Stimulated activated effector memory CD8-positive, alpha-beta T cell treated with anti-CD3 and anti-CD28 coated beads, Interleukin-12 subunit alpha, Interleukin-12 subunit beta, amount 100 ng/mL, for 72 hours (primary cell): ENCODE measurements at regions not wholly inside any gene's neighbourhood (a gene's known extent, or its start where the extent isn't known, plus 50 kb on each side); places are given as distances from the start of the nearest gene placed in this dataset.
"Not testable (repeated sequence)": the region's sequence is repeated elsewhere in the genome, so short reads cannot be mapped to it uniquely, and the experiment has no call there.

Source experiments
- ATAC-seq: fragments of 150-1000 bp; cut with Tn5 transposase; 2 replicates; pipeline ENCODE4 v1.10.0; 2021
- DNase-seq, 2 donors: peaks; one replicate each; pipeline ENCODE4 v3.0.0; 2021 to 2022; ENCODE audit warnings: low spot score in 2 of 2
- H3K27ac Mint-ChIP-seq: one replicate; pipeline ENCODE4 v1.8.0; 2022; ENCODE audit warnings: mild to moderate bottlenecking, mixed read lengths
- H3K36me3 Mint-ChIP-seq: one replicate; pipeline ENCODE4 v1.8.0; 2022; ENCODE audit warnings: mild to moderate bottlenecking, mixed read lengths
- H3K4me1 Mint-ChIP-seq: one replicate; pipeline ENCODE4 v1.8.0; 2022; ENCODE audit warnings: mixed read lengths
- H3K4me3 Mint-ChIP-seq: one replicate; pipeline ENCODE4 v1.8.0; 2022; ENCODE audit warnings: mild to moderate bottlenecking, mixed read lengths
- H3K9me3 Mint-ChIP-seq: one replicate; pipeline ENCODE4 v1.8.0; 2022; ENCODE audit warnings: mixed read lengths

GRCh38 chr20:55437798-55438415 lies 567.4 kb downstream of the CBLN4 start:
- no peaks in the 10 kb centered on the region for H3K36me3 Mint-ChIP-seq

GRCh38 chr20:55424968-55425367 lies 580.4 kb downstream of the CBLN4 start:
- Mint-ChIP-seq H3K4me3 (no peak overlapping the region), H3K4me1 (no peaks in the 10 kb centered on the region), H3K36me3 (no peaks in the 10 kb centered on the region), H3K9me3 (peaks cover 8% of the 10 kb centered on the region), H3K27ac (no peak overlapping the region)
- ATAC-seq, result no peak
- DNase-seq, result no peak

More at GRCh38 chr20:55437798-55438415, 567.4 kb downstream of the CBLN4 start:
- no peak for DNase-seq
- Mint-ChIP-seq H3K4me1 (no peaks in the 10 kb centered on the region), H3K9me3 (peaks cover 7% of the 10 kb centered on the region), H3K4me3 (no peak overlapping the region), H3K27ac (no peak overlapping the region)
- ATAC-seq, result no peak

- no peak for ATAC-seq
- Mint-ChIP-seq H3K9me3 (peaks cover 13% of the 10 kb centered on the region), H3K4me1 (no peaks in the 10 kb centered on the region), H3K4me3 (no peak overlapping the region), H3K27ac (no peak overlapping the region), H3K36me3 (no peaks in the 10 kb centered on the region)
- no peak for DNase-seq
Observed at GRCh38 chr20:55424476-55424875, 580.8 kb downstream of the CBLN4 start.

GRCh38 chr20:55417836-55418235 lies 587.5 kb downstream of the CBLN4 start:
- Mint-ChIP-seq H3K27ac (no peak overlapping the region), H3K9me3 (peaks cover 11% of the 10 kb centered on the region), H3K4me1 (no peaks in the 10 kb centered on the region), H3K4me3 (no peak overlapping the region), H3K36me3 (no peaks in the 10 kb centered on the region)
- DNase-seq, result no peak
- no peak for ATAC-seq

- H3K4me1 Mint-ChIP-seq, result no peaks in the 10 kb centered on the region
- no peak overlapping the region for H3K27ac Mint-ChIP-seq
- peaks cover 11% of the 10 kb centered on the region for H3K9me3 Mint-ChIP-seq
- DNase-seq (no peak), ATAC-seq (no peak)
- no peak overlapping the region for H3K4me3 Mint-ChIP-seq
- no peaks in the 10 kb centered on the region for H3K36me3 Mint-ChIP-seq
Observed at GRCh38 chr20:55415567-55416142, 589.7 kb downstream of the CBLN4 start.

- not testable (repeated sequence) for DNase-seq, H3K4me3 Mint-ChIP-seq, H3K27ac Mint-ChIP-seq, H3K4me1 Mint-ChIP-seq, ATAC-seq, H3K9me3 Mint-ChIP-seq, H3K36me3 Mint-ChIP-seq
Observed at GRCh38 chr20:55412508-55412907, 592.8 kb downstream of the CBLN4 start.

- DNase-seq (no peak), ATAC-seq (no peak)
- H3K4me3 Mint-ChIP-seq, result no peak overlapping the region
- no peaks in the 10 kb centered on the region for H3K4me1 Mint-ChIP-seq
- H3K36me3 Mint-ChIP-seq, result no peaks in the 10 kb centered on the region
- H3K9me3 Mint-ChIP-seq, result peaks cover 19% of the 10 kb centered on the region
- no peak overlapping the region for H3K27ac Mint-ChIP-seq
Observed at GRCh38 chr20:55406891-55407290, 598.4 kb downstream of the CBLN4 start.

- ATAC-seq, result no peak
- no peak for DNase-seq
- H3K9me3 Mint-ChIP-seq, result peaks cover 12% of the 10 kb centered on the region
- no peaks in the 10 kb centered on the region for H3K36me3 Mint-ChIP-seq
- no peak overlapping the region for H3K27ac Mint-ChIP-seq
- no peaks in the 10 kb centered on the region for H3K4me1 Mint-ChIP-seq
- no peak overlapping the region for H3K4me3 Mint-ChIP-seq
Observed at GRCh38 chr20:55394592-55394991, 610.7 kb downstream of the CBLN4 start.

GRCh38 chr20:55390791-55391190 lies 614.5 kb downstream of the CBLN4 start:
- Mint-ChIP-seq H3K27ac (no peak overlapping the region), H3K9me3 (peaks cover 12% of the 10 kb centered on the region), H3K4me3 (no peak overlapping the region), H3K4me1 (no peaks in the 10 kb centered on the region), H3K36me3 (no peaks in the 10 kb centered on the region)
- ATAC-seq, result no peak
- DNase-seq, result no peak

GRCh38 chr20:55386686-55387085 lies 618.6 kb downstream of the CBLN4 start:
- no peak overlapping the region for H3K4me3 Mint-ChIP-seq
- H3K36me3 Mint-ChIP-seq, result no peaks in the 10 kb centered on the region
- DNase-seq (no peak), ATAC-seq (no peak)
- no peak overlapping the region for H3K27ac Mint-ChIP-seq
- peaks cover 13% of the 10 kb centered on the region for H3K9me3 Mint-ChIP-seq
- H3K4me1 Mint-ChIP-seq, result no peaks in the 10 kb centered on the region

- no peak for ATAC-seq
- Mint-ChIP-seq H3K36me3 (no peaks in the 10 kb centered on the region), H3K4me3 (no peak overlapping the region), H3K9me3 (peaks cover 10% of the 10 kb centered on the region), H3K4me1 (no peaks in the 10 kb centered on the region), H3K27ac (no peak overlapping the region)
- DNase-seq, result no peak
Observed at GRCh38 chr20:55375920-55376319, 629.4 kb downstream of the CBLN4 start.

- Mint-ChIP-seq H3K27ac (no peak overlapping the region), H3K9me3 (peaks cover 11% of the 10 kb centered on the region), H3K4me3 (no peak overlapping the region), H3K36me3 (no peaks in the 10 kb centered on the region), H3K4me1 (no peaks in the 10 kb centered on the region)
- DNase-seq (no peak), ATAC-seq (no peak)
Observed at GRCh38 chr20:55365745-55366144, 639.6 kb downstream of the CBLN4 start.

- Mint-ChIP-seq H3K36me3 (no peaks in the 10 kb centered on the region), H3K27ac (no peak overlapping the region), H3K9me3 (peaks cover 5% of the 10 kb centered on the region), H3K4me1 (no peaks in the 10 kb centered on the region), H3K4me3 (no peak overlapping the region)
- no peak for ATAC-seq
- DNase-seq, result no peak
Observed at GRCh38 chr20:55360895-55361294, 644.4 kb downstream of the CBLN4 start.

- H3K4me1 Mint-ChIP-seq, result no peaks in the 10 kb centered on the region
- H3K36me3 Mint-ChIP-seq, result no peaks in the 10 kb centered on the region
Observed at GRCh38 chr20:55354720-55355119, 650.6 kb downstream of the CBLN4 start.

GRCh38 chr20:55353206-55353605 lies 652.1 kb downstream of the CBLN4 start:
- ATAC-seq (no peak), DNase-seq (no peak)
- Mint-ChIP-seq H3K4me3 (no peak overlapping the region), H3K27ac (no peak overlapping the region), H3K9me3 (peaks cover 17% of the 10 kb centered on the region), H3K4me1 (no peaks in the 10 kb centered on the region), H3K36me3 (no peaks in the 10 kb centered on the region)

More at GRCh38 chr20:55354720-55355119, 650.6 kb downstream of the CBLN4 start:
- no peak overlapping the region for H3K27ac Mint-ChIP-seq
- peaks cover 17% of the 10 kb centered on the region for H3K9me3 Mint-ChIP-seq
- no peak for ATAC-seq
- no peak overlapping the region for H3K4me3 Mint-ChIP-seq
- no peak for DNase-seq

GRCh38 chr20:55348223-55348622 lies 657.1 kb downstream of the CBLN4 start:
- H3K36me3 Mint-ChIP-seq, result no peaks in the 10 kb centered on the region
- peaks cover 18% of the 10 kb centered on the region for H3K9me3 Mint-ChIP-seq
- no peak overlapping the region for H3K4me3 Mint-ChIP-seq
- ATAC-seq (no peak), DNase-seq (no peak)
- H3K4me1 Mint-ChIP-seq, result no peaks in the 10 kb centered on the region
- H3K27ac Mint-ChIP-seq, result no peak overlapping the region
